ENCODE measurements at regions not wholly inside any gene's neighbourhood (a gene's known extent, or its start where the extent isn't known, plus 50 kb on each side); places are given as distances from the start of the nearest gene placed in this dataset.
"Not testable (repeated sequence)": the region's sequence is repeated elsewhere in the genome, so short reads cannot be mapped to it uniquely, and the experiment has no call there.

DNA sequence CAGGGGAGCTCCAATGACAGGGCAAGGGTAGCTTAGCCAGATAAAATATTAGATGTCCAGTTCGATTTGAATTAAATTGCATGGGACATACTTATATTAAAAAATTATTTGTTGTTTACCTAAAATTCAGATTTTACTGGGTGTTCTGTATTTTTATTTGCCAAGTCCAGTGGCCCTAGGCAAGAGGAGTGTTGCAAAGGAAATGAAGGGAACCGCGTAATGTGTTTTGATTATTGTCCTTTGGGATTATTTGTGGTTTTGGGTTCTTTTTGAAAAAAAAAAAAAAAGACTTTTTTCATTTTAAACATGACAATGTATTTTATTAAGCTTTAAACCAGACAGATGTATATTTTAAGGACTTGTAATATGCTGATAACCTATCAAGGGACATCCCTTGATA lies 179.3 kb downstream of the C9orf152 start:
- Histone ChIP-seq H3K9ac (ENCODE audit: low read length) (peak overlapping the region; percentile 68), H3K4me1 (ENCODE audit: control insufficient read depth, insufficient read depth, low read length) (peaks cover 61% of the 10 kb centered on the region)

DNA sequence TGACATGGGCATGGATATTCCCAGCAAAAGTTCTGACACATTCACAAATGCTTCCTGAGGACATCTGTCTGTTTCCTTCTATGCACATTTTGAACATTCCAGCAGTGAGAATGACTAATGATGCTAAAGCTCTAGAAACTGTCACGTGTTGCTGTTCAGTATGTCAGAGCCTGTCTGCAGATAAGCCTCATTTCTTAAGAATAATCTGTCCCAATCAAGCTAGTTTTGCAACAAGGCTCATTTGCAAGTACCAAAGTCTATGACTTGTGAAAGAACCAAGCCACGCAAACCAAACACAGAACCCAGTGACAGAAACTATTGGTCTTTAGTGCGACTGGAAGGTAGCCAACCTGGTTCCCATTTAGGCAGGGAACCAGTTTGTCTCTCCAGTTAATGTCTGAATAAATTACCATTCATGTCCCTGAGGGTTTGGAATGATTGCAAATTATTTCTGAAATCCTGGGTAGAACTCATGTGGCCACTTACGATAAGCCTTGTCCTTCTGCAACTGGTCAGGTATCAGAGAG lies 178.5 kb downstream of the C9orf152 start:
- peak overlapping the region; percentile 38 for H3K9ac ChIP-seq (ENCODE audit: low read length)
- H3K4me1 ChIP-seq (ENCODE audit: control insufficient read depth, insufficient read depth, low read length): peaks cover 65% of the 10 kb centered on the region
- H3K9me3 ChIP-seq (ENCODE audit: control insufficient read depth, low read length): no peaks in the 10 kb centered on the region
- no peak overlapping the region for H3K4me3 ChIP-seq (ENCODE audit: low read length)
- peak; percentile 96 for DNase-seq (ENCODE audit: low read depth)
- H3K27me3 ChIP-seq (replicated peaks; ENCODE audit: control insufficient read depth, insufficient read depth, low read length): no peaks in the 10 kb centered on the region
- H3K36me3 ChIP-seq (ENCODE audit: control insufficient read depth, insufficient read depth, low read length, severe bottlenecking): peaks cover 4% of the 10 kb centered on the region

More for the DNA sequence above, 179.3 kb downstream of the C9orf152 start:
- no peaks in the 10 kb centered on the region for H3K9me3 ChIP-seq (ENCODE audit: control insufficient read depth, low read length)
- H3K27me3 ChIP-seq (replicated peaks; ENCODE audit: control insufficient read depth, insufficient read depth, low read length): no peaks in the 10 kb centered on the region
- DNase-seq (ENCODE audit: low read depth): peak; percentile 51
- H3K4me3 ChIP-seq (ENCODE audit: low read length): peak overlapping the region; percentile 44
- peaks cover 8% of the 10 kb centered on the region for H3K36me3 ChIP-seq (ENCODE audit: control insufficient read depth, insufficient read depth, low read length, severe bottlenecking)

GRCh38 chr9:110029956-110030480 lies 177.9 kb downstream of the C9orf152 start:
- H3K36me3 ChIP-seq (ENCODE audit: control insufficient read depth, insufficient read depth, low read length, severe bottlenecking): peaks cover 4% of the 10 kb centered on the region
- peak overlapping the region; percentile 38 for H3K9ac ChIP-seq (ENCODE audit: low read length)
- no peak for DNase-seq (ENCODE audit: low read depth)
- peaks cover 65% of the 10 kb centered on the region for H3K4me1 ChIP-seq (ENCODE audit: control insufficient read depth, insufficient read depth, low read length)
- no peak overlapping the region for H3K4me3 ChIP-seq (ENCODE audit: low read length)
- no peaks in the 10 kb centered on the region for H3K27me3 ChIP-seq (replicated peaks; ENCODE audit: control insufficient read depth, insufficient read depth, low read length)
- no peaks in the 10 kb centered on the region for H3K9me3 ChIP-seq (ENCODE audit: control insufficient read depth, low read length)

GRCh38 chr9:110030632-110031031 lies 177.3 kb downstream of the C9orf152 start:
- Histone ChIP-seq H3K27me3 (replicated peaks; ENCODE audit: control insufficient read depth, insufficient read depth, low read length) (no peaks in the 10 kb centered on the region), H3K9me3 (ENCODE audit: control insufficient read depth, low read length) (no peaks in the 10 kb centered on the region), H3K4me1 (ENCODE audit: control insufficient read depth, insufficient read depth, low read length) (peaks cover 65% of the 10 kb centered on the region), H3K9ac (ENCODE audit: low read length) (no peak overlapping the region), H3K36me3 (ENCODE audit: control insufficient read depth, insufficient read depth, low read length, severe bottlenecking) (peaks cover 4% of the 10 kb centered on the region), H3K4me3 (ENCODE audit: low read length) (no peak overlapping the region)
- peak; percentile 66 for DNase-seq (ENCODE audit: low read depth)

DNA sequence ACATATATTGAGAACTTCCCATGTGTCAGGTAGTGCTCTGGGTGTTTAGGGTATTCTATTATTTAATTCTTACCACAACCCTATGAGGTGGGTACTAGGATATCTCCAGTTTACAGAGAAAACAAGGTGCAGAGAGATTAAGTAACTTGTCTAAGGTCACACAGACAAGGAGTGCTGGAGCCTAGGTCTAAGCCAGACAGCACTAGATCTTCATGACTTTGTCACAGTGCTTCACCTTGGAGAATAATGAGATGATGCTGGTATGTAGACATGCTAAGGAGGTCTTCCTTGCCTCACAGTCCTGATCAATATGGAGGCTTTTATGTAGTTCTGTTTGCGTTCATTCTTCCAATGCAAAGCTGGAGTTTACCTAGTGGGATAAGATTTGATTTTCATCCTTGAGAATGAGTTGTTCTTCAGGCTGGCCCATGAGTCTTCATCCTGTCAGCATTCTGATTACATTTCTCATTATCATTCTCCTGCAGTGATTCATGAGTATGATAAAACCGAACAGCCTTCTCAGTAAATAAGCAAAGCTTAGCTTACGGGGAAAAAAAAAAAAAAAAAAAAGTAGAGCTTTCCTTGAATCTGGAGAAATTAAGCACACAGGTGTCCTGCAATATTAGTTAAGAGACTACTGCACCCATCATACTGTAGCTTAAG lies 176.3 kb downstream of the C9orf152 start:
- Histone ChIP-seq H3K4me3 (ENCODE audit: low read length) (peak overlapping the region; percentile 18), H3K27me3 (replicated peaks; ENCODE audit: control insufficient read depth, insufficient read depth, low read length) (no peaks in the 10 kb centered on the region), H3K4me1 (ENCODE audit: control insufficient read depth, insufficient read depth, low read length) (peaks cover 70% of the 10 kb centered on the region), H3K9ac (ENCODE audit: low read length) (peak overlapping the region; percentile 63), H3K36me3 (ENCODE audit: control insufficient read depth, insufficient read depth, low read length, severe bottlenecking) (no peaks in the 10 kb centered on the region), H3K9me3 (ENCODE audit: control insufficient read depth, low read length) (no peaks in the 10 kb centered on the region)
- DNase-seq (ENCODE audit: low read depth): peak; percentile 81

DNA sequence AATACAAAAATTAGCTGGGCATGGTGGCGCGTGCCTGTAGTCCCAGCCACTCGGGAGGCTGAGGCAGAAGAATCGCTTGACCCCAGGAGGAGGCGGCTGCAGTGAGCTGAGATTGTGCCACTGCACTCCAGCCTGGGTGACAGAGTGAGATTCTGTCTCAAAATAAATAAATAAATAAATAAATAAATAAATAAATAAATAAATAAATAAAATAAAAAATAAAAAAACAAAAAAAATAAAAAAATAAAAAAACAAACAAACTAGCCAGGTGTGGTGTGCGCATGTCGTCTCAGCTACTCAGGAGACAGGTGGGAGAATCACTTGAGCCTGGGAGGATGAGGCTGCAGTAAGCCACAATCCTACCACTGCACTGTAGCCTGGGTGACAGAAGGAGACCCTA lies 175.4 kb downstream of the C9orf152 start:
- peaks cover 65% of the 10 kb centered on the region for H3K4me1 ChIP-seq (ENCODE audit: control insufficient read depth, insufficient read depth, low read length)
- not testable (repeated sequence) for H3K9me3 ChIP-seq (ENCODE audit: control insufficient read depth, low read length); H3K4me3 ChIP-seq (ENCODE audit: low read length); DNase-seq (ENCODE audit: low read depth); H3K36me3 ChIP-seq (ENCODE audit: control insufficient read depth, insufficient read depth, low read length, severe bottlenecking); H3K9ac ChIP-seq (ENCODE audit: low read length); H3K27me3 ChIP-seq (replicated peaks; ENCODE audit: control insufficient read depth, insufficient read depth, low read length)

DNA sequence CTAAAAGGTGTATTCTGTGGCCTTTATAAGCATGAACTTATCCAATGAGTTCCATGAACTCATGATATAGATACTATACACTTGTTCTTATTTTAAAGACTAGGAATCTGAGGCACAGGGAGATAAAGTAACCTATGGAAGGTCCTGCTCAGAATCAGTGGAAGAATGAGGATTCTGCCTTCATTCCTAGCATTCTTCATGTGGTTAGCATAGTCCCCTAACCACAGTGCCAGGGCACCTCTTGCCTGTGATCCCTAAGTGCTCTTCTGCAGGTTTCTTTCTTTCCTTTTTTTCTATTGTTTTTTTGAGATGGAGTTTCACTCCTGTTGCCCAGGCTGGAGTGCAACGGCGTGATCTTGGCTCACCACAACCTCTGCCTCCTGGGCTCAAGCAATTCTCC lies 174.1 kb downstream of the C9orf152 start:
- Histone ChIP-seq H3K27me3 (replicated peaks; ENCODE audit: control insufficient read depth, insufficient read depth, low read length) (no peaks in the 10 kb centered on the region), H3K36me3 (ENCODE audit: control insufficient read depth, insufficient read depth, low read length, severe bottlenecking) (no peaks in the 10 kb centered on the region), H3K9ac (ENCODE audit: low read length) (no peak overlapping the region), H3K4me1 (ENCODE audit: control insufficient read depth, insufficient read depth, low read length) (peaks cover 51% of the 10 kb centered on the region), H3K9me3 (ENCODE audit: control insufficient read depth, low read length) (no peaks in the 10 kb centered on the region), H3K4me3 (ENCODE audit: low read length) (no peak overlapping the region)
- DNase-seq (ENCODE audit: low read depth): peak; percentile 48

GRCh38 chr9:110036286-110036685 lies 171.7 kb downstream of the C9orf152 start:
- no peaks in the 10 kb centered on the region for H3K36me3 ChIP-seq (ENCODE audit: control insufficient read depth, insufficient read depth, low read length, severe bottlenecking)
- no peak for DNase-seq (ENCODE audit: low read depth)

GRCh38 chr9:110040788-110041187 lies 167.2 kb downstream of the C9orf152 start:
- H3K4me3 ChIP-seq (ENCODE audit: low read length): no peak overlapping the region
- H3K27me3 ChIP-seq (replicated peaks; ENCODE audit: control insufficient read depth, insufficient read depth, low read length): no peaks in the 10 kb centered on the region
- peak; percentile 74 for DNase-seq (ENCODE audit: low read depth)
- no peaks in the 10 kb centered on the region for H3K36me3 ChIP-seq (ENCODE audit: control insufficient read depth, insufficient read depth, low read length, severe bottlenecking)
- H3K4me1 ChIP-seq (ENCODE audit: control insufficient read depth, insufficient read depth, low read length): peaks cover 31% of the 10 kb centered on the region
- peak overlapping the region; percentile 6 for H3K9ac ChIP-seq (ENCODE audit: low read length)
- H3K9me3 ChIP-seq (ENCODE audit: control insufficient read depth, low read length): no peaks in the 10 kb centered on the region

More at GRCh38 chr9:110036286-110036685, 171.7 kb downstream of the C9orf152 start:
- Histone ChIP-seq H3K9ac (ENCODE audit: low read length) (no peak overlapping the region), H3K9me3 (ENCODE audit: control insufficient read depth, low read length) (no peaks in the 10 kb centered on the region), H3K27me3 (replicated peaks; ENCODE audit: control insufficient read depth, insufficient read depth, low read length) (no peaks in the 10 kb centered on the region), H3K4me1 (ENCODE audit: control insufficient read depth, insufficient read depth, low read length) (peaks cover 50% of the 10 kb centered on the region), H3K4me3 (ENCODE audit: low read length) (no peak overlapping the region)

DNA sequence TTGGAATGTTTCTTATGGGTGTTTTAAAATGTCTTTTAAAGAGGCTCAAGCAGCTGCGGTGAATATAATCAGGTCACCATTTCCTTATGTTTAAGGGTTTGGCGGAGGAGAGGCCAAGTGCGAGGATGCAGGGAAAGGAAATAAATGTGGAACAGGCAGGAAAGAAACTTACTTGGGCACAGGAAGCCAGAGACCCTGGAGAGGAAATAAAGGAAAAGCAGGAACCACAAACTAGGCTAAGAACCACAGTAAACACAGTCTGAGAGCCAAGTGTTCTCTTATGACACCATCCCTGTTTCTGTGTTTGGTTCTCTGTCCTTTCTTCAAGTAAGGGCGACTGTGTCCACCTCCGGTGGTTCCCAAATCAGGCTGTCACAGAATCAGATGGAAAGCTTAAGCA lies 166.5 kb downstream of the C9orf152 start:
- DNase-seq (ENCODE audit: low read depth): no peak
- Histone ChIP-seq H3K4me1 (ENCODE audit: control insufficient read depth, insufficient read depth, low read length) (peaks cover 28% of the 10 kb centered on the region), H3K9me3 (ENCODE audit: control insufficient read depth, low read length) (no peaks in the 10 kb centered on the region), H3K9ac (ENCODE audit: low read length) (peak overlapping the region; percentile 6), H3K4me3 (ENCODE audit: low read length) (no peak overlapping the region), H3K27me3 (replicated peaks; ENCODE audit: control insufficient read depth, insufficient read depth, low read length) (no peaks in the 10 kb centered on the region), H3K36me3 (ENCODE audit: control insufficient read depth, insufficient read depth, low read length, severe bottlenecking) (no peaks in the 10 kb centered on the region)

DNA sequence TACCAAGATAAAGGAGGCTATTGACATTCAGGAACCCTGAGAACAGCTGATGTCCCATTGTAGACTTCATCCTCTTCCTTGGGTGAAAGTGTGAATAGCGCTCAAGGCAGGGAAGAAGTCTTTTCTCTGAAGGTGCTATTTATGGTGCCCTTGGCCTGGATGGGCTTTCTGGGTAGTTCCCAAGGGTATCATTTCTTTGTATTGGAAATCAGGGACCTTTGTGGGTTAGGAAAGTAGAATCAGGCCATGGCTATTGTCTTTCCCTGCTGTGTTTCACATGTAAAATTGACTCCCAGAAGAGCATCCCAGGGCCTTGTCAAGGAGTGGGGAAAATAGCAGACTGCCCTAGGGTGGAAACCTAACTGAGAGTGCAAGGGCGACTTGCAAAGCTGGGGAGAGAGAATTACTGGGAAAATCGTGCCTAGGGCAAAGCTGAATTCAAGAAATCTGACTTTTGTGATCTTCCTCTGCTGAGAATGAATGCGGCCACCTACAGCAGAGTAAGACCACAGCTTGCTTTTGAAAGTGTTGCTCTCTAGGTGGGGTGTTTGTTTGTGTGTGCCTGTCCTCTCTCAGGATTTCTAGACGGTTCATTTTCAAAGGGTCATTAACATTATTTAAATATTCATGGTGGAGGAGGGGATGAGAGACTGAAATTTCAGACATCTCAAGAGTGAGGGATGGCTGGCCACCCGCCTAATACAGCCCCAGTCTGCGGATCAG lies 160.6 kb downstream of the C9orf152 start:
- DNase-seq (ENCODE audit: low read depth): no peak
- Histone ChIP-seq H3K9me3 (ENCODE audit: control insufficient read depth, low read length) (no peaks in the 10 kb centered on the region), H3K9ac (ENCODE audit: low read length) (peak overlapping the region; percentile 50), H3K4me3 (ENCODE audit: low read length) (peak overlapping the region; percentile 92), H3K4me1 (ENCODE audit: control insufficient read depth, insufficient read depth, low read length) (peaks cover 26% of the 10 kb centered on the region), H3K27me3 (replicated peaks; ENCODE audit: control insufficient read depth, insufficient read depth, low read length) (no peaks in the 10 kb centered on the region), H3K36me3 (ENCODE audit: control insufficient read depth, insufficient read depth, low read length, severe bottlenecking) (no peaks in the 10 kb centered on the region)
